ENCODE measurements at regions not wholly inside any gene's neighbourhood (a gene's known extent, or its start where the extent isn't known, plus 50 kb on each side); places are given as distances from the start of the nearest gene placed in this dataset.

DNA sequence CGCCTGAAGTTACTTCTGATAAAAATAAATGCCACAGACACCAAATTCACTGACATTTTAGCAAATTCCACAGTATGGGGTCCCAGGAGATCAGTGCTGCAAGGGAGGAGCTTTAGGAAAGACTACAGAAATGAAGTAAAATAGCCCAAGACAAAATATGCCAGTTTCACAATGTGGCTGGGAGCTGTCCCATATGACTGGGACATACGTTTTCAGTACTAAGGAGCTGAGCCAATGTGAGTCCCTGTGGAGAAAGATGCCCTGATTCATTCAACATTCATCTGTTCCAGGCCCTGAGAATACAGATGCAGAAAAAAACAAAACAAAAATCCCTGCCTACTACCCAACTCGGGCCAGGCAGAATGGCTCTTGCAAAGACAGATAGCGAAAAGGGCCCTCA is 63.4 kb upstream of the FAM174B start:
- WGBS, 2 donors: 83 to 91% methylated on average over 4 of the region's 4 CpGs
- TF ChIP-seq POLR2A (IDR thresholded peaks at IDR 0.05): no peak
- no peak for TF ChIP-seq CTCF (IDR thresholded peaks at IDR 0.05)
- no peaks in the 10 kb centered on the region for H3K36me3 ChIP-seq (replicated peaks in 1 of 2; ENCODE audit: insufficient read depth in 1 of 2, low read depth in 2 of 2)
- ATAC-seq (no peak), DNase-seq (no peak)
- intact Hi-C loops (cut with DNase I): loop anchor here (10.0 kb wide), 1 partner anchor 624 kb away; no protein-coding TSS in a partner anchor
- H3K27me3 ChIP-seq: no peaks in the 10 kb centered on the region
- H3K4me1 ChIP-seq: no peaks in the 10 kb centered on the region
- no peak overlapping the region for H3K4me3 ChIP-seq
- H3K9me3 ChIP-seq: no peaks in the 10 kb centered on the region
- H3K27ac ChIP-seq: no peak overlapping the region

GRCh38 chr15:92724144-92724543 is 68.6 kb upstream of the FAM174B start:
- intact Hi-C loops (cut with DNase I): loop anchor here (10.0 kb wide), 1 partner anchor 61 kb away; no protein-coding TSS in a partner anchor
- WGBS, 2 donors: 54 to 60% methylated on average over 2 of the region's 2 CpGs
- no peak for DNase-seq
- Histone ChIP-seq H3K4me3 (no peak overlapping the region), H3K36me3 (replicated peaks in 1 of 2; ENCODE audit: insufficient read depth in 1 of 2, low read depth in 2 of 2) (no peaks in the 10 kb centered on the region), H3K4me1 (no peaks in the 10 kb centered on the region), H3K27me3 (no peaks in the 10 kb centered on the region), H3K27ac (no peak overlapping the region), H3K9me3 (no peaks in the 10 kb centered on the region)
- ATAC-seq: no peak
- TF ChIP-seq CTCF (IDR thresholded peaks at IDR 0.05) (no peak), POLR2A (IDR thresholded peaks at IDR 0.05) (no peak)

DNA sequence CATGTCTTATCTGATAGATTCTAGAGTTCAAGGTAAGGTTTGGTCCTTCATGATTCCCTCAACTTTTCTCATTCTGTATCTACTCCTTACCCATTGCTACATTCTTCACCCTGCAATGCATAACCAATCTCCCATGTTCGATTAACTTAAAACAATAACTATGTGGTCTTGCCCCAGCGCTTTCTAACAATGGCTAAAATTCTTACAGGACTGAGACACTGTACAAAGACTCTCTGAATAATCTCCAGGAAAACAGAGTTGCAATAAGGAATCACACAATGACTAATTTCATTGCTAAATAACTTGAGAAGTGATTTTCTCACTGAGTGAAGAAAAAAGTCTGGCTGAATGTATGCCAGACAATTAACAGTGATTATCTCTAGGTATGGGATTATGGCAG is 69.6 kb upstream of the FAM174B start:
- H3K27ac ChIP-seq: no peak overlapping the region
- no peaks in the 10 kb centered on the region for H3K36me3 ChIP-seq (replicated peaks in 1 of 2; ENCODE audit: insufficient read depth in 1 of 2, low read depth in 2 of 2)
- H3K4me3 ChIP-seq: no peak overlapping the region
- no peaks in the 10 kb centered on the region for H3K27me3 ChIP-seq
- WGBS, 2 donors: 79 to 86% methylated on average over 2 of the region's 2 CpGs
- H3K4me1 ChIP-seq: no peaks in the 10 kb centered on the region
- no peaks in the 10 kb centered on the region for H3K9me3 ChIP-seq
- DNase-seq (no peak), ATAC-seq (no peak)
- TF ChIP-seq POLR2A (IDR thresholded peaks at IDR 0.05) (no peak), CTCF (IDR thresholded peaks at IDR 0.05) (no peak)
- intact Hi-C loops (cut with DNase I): loop anchor here (10.0 kb wide), 1 partner anchor 60 kb away; no protein-coding TSS in a partner anchor

DNA sequence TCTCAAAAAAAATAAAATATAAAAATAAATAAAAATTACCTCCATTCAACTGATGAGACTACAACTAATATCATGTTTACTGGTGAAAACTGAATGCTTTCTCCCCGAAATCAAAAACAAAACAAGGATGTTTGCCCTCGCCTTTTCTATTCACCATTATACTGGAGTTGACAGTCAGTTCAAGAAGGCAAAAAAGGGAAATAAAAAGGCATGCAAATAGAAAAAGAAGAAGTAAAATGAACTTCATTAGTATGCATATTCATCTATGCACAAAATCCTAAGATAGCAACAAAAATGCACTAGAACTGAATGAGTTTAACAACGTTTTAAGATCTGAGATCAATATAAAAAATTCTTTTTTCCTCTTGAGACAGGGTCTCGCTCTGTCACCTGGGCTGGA is 72.7 kb upstream of the FAM174B start:
- Histone ChIP-seq H3K27me3 (no peaks in the 10 kb centered on the region), H3K4me1 (no peaks in the 10 kb centered on the region), H3K9me3 (no peaks in the 10 kb centered on the region), H3K27ac (no peak overlapping the region), H3K36me3 (replicated peaks in 1 of 2; ENCODE audit: insufficient read depth in 1 of 2, low read depth in 2 of 2) (no peaks in the 10 kb centered on the region), H3K4me3 (no peak overlapping the region)
- ATAC-seq: no peak
- 85 to 86% methylated on average over 4 of the region's 4 CpGs for WGBS, 2 donors
- TF ChIP-seq POLR2A (IDR thresholded peaks at IDR 0.05) (no peak), CTCF (IDR thresholded peaks at IDR 0.05) (no peak)
- intact Hi-C loops (cut with DNase I): loop anchor here (10.0 kb wide), 1 partner anchor 57 kb away; no protein-coding TSS in a partner anchor
- no peak for DNase-seq
